ENCODE measurements at regions not wholly inside any gene's neighbourhood (a gene's known extent, or its start where the extent isn't known, plus 50 kb on each side); places are given as distances from the start of the nearest gene placed in this dataset.

DNA sequence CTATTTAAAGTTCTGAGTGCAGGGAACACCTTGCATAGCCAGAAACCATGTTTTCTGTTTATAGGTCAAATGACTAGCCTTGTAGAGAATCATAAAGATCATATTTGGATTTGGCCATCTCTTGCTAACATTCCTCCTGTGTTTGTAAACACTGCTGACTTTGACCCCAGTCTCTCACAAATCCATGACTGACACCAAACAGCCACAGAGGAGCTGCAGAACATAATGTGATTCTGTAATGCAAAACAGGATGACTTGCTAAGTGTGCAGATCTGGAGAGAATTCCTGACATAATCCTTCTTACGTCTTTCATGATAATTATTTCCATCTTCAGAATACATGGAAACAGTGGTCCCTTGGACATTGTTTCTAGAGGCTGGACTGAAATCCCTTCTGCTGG is 211.8 kb downstream of the BMP4 start:
- Histone ChIP-seq H3K4me3 (ENCODE audit: insufficient read depth, low read length, poor library complexity, severe bottlenecking) (no peak overlapping the region), H3K9me3 (ENCODE audit: insufficient read depth, low read length) (no peaks in the 10 kb centered on the region), H3F3A (ENCODE audit: insufficient read depth) (no peaks in the 10 kb centered on the region), H3K4me2 (ENCODE audit: low read depth, low read length, poor library complexity, severe bottlenecking) (no peak overlapping the region), H2AFZ (ENCODE audit: low read depth, low read length, severe bottlenecking) (no peak overlapping the region), H3K36me3 (ENCODE audit: low read length) (no peaks in the 10 kb centered on the region), H3K9ac (ENCODE audit: low read length) (no peak overlapping the region), H3K79me2 (ENCODE audit: insufficient read depth, low read length) (no peaks in the 10 kb centered on the region), H3K27ac (ENCODE audit: low read depth, low read length) (no peak overlapping the region), H4K20me1 (ENCODE audit: low read depth, low read length) (no peaks in the 10 kb centered on the region), H3K27me3 (ENCODE audit: low read length) (no peaks in the 10 kb centered on the region), H3K9me2 (replicated peaks; ENCODE audit: insufficient read depth, low read length) (no peaks in the 10 kb centered on the region)
- TF ChIP-seq EZH2phosphoT487 (conservative IDR thresholded peaks at IDR 0.05; ENCODE audit: low read length) = no peak
- TF ChIP-seq, protein P1, sequence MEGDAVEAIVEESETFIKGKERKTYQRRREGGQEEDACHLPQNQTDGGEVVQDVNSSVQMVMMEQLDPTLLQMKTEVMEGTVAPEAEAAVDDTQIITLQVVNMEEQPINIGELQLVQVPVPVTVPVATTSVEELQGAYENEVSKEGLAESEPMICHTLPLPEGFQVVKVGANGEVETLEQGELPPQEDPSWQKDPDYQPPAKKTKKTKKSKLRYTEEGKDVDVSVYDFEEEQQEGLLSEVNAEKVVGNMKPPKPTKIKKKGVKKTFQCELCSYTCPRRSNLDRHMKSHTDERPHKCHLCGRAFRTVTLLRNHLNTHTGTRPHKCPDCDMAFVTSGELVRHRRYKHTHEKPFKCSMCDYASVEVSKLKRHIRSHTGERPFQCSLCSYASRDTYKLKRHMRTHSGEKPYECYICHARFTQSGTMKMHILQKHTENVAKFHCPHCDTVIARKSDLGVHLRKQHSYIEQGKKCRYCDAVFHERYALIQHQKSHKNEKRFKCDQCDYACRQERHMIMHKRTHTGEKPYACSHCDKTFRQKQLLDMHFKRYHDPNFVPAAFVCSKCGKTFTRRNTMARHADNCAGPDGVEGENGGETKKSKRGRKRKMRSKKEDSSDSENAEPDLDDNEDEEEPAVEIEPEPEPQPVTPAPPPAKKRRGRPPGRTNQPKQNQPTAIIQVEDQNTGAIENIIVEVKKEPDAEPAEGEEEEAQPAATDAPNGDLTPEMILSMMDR (IDR thresholded peaks at IDR 0.05; ENCODE audit: insufficient read depth, low read length, poor library complexity, severe bottlenecking) = no peak

- H3K79me2 ChIP-seq (ENCODE audit: insufficient read depth, low read length) = no peaks in the 10 kb centered on the region
- TF ChIP-seq, protein P1 (IDR thresholded peaks at IDR 0.05; ENCODE audit: insufficient read depth, low read length, poor library complexity, severe bottlenecking) = no peak
- no peak for TF ChIP-seq EZH2phosphoT487 (conservative IDR thresholded peaks at IDR 0.05; ENCODE audit: low read length)
Measured at GRCh38 chr14:53743371-53743770, 213.3 kb downstream of the BMP4 start.

DNA sequence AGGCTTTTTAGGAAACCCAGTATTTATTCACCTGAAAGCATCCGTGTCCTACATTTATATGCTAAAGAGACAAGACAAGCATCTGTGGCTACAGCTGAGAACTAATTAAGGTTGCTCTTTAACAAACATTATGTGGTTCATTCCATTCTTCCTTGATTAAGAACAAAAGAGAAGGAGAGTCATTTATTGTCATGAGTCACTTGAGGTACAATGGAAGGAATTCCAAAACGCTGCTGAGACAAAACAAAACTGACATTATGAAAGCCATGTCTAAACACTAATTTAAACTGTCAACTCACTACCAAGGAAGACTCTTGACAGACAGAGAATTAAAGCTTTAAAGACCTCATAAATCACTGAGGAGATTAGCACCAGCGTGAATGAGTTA is 214.4 kb downstream of the BMP4 start:
- no peaks in the 10 kb centered on the region for H3K27me3 ChIP-seq (ENCODE audit: low read length)
- H3K9ac ChIP-seq (ENCODE audit: low read length) = no peak overlapping the region
- no peaks in the 10 kb centered on the region for H3F3A ChIP-seq (ENCODE audit: insufficient read depth)
- no peak overlapping the region for H3K27ac ChIP-seq (ENCODE audit: low read depth, low read length)
- H2AFZ ChIP-seq (ENCODE audit: low read depth, low read length, severe bottlenecking) = no peak overlapping the region
- H3K79me2 ChIP-seq (ENCODE audit: insufficient read depth, low read length) = no peaks in the 10 kb centered on the region
- H4K20me1 ChIP-seq (ENCODE audit: low read depth, low read length) = no peaks in the 10 kb centered on the region
- H3K9me3 ChIP-seq (ENCODE audit: insufficient read depth, low read length) = no peaks in the 10 kb centered on the region
- H3K9me2 ChIP-seq (replicated peaks; ENCODE audit: insufficient read depth, low read length) = no peaks in the 10 kb centered on the region
- H3K4me2 ChIP-seq (ENCODE audit: low read depth, low read length, poor library complexity, severe bottlenecking) = no peak overlapping the region
- TF ChIP-seq, protein P1 (IDR thresholded peaks at IDR 0.05; ENCODE audit: insufficient read depth, low read length, poor library complexity, severe bottlenecking) = no peak
- no peak for TF ChIP-seq EZH2phosphoT487 (conservative IDR thresholded peaks at IDR 0.05; ENCODE audit: low read length)
- H3K4me3 ChIP-seq (ENCODE audit: insufficient read depth, low read length, poor library complexity, severe bottlenecking) = no peak overlapping the region
- no peaks in the 10 kb centered on the region for H3K36me3 ChIP-seq (ENCODE audit: low read length)

More at GRCh38 chr14:53743371-53743770, 213.3 kb downstream of the BMP4 start:
- H3K4me3 ChIP-seq (ENCODE audit: insufficient read depth, low read length, poor library complexity, severe bottlenecking) = no peak overlapping the region
- no peaks in the 10 kb centered on the region for H3K9me2 ChIP-seq (replicated peaks; ENCODE audit: insufficient read depth, low read length)
- no peaks in the 10 kb centered on the region for H3F3A ChIP-seq (ENCODE audit: insufficient read depth)
- H3K4me2 ChIP-seq (ENCODE audit: low read depth, low read length, poor library complexity, severe bottlenecking) = no peak overlapping the region
- no peaks in the 10 kb centered on the region for H3K36me3 ChIP-seq (ENCODE audit: low read length)
- H2AFZ ChIP-seq (ENCODE audit: low read depth, low read length, severe bottlenecking) = no peak overlapping the region
- H3K27me3 ChIP-seq (ENCODE audit: low read length) = no peaks in the 10 kb centered on the region
- H4K20me1 ChIP-seq (ENCODE audit: low read depth, low read length) = no peaks in the 10 kb centered on the region
- H3K27ac ChIP-seq (ENCODE audit: low read depth, low read length) = no peak overlapping the region
- H3K9me3 ChIP-seq (ENCODE audit: insufficient read depth, low read length) = no peaks in the 10 kb centered on the region
- no peak overlapping the region for H3K9ac ChIP-seq (ENCODE audit: low read length)

Measured in SU-DHL-6 (cell line).